ENCODE measurements at regions not wholly inside any gene's neighbourhood (a gene's known extent, or its start where the extent isn't known, plus 50 kb on each side); places are given as distances from the start of the nearest gene placed in this dataset.
A peak's percentile ranks its signal among the peaks of the same experiment; 100 is the strongest.

DNA sequence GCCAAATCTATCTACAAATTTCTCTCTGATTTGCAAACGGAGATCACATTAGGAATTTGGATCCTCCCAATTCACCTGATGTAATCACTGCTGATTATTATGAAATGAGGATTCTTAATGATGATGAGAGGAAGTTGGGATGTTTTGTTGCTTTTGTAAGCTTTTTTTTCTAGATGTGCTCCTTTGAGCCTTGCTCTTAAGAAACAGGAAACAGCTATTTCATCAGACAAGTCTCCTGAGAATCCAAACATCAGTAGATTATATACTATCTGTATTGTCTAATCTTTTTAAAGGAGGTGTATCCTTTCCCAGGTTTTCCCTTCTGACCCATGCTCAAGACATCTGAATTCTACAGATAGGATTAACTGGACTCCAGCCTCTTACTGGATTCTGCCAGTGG is 73.3 kb downstream of the KIF2B start:
- no peak for DNase-seq
- Mint-ChIP-seq H3K4me3 (no peak overlapping the region), H3K4me1 (peaks cover 1% of the 10 kb centered on the region), H3K27ac (no peak overlapping the region), H3K36me3 (ENCODE audit: low read depth) (no peaks in the 10 kb centered on the region), H3K9me3 (peaks cover 4% of the 10 kb centered on the region), H3K27me3 (ENCODE audit: insufficient read depth) (no peaks in the 10 kb centered on the region)
- TF ChIP-seq, protein P1, sequence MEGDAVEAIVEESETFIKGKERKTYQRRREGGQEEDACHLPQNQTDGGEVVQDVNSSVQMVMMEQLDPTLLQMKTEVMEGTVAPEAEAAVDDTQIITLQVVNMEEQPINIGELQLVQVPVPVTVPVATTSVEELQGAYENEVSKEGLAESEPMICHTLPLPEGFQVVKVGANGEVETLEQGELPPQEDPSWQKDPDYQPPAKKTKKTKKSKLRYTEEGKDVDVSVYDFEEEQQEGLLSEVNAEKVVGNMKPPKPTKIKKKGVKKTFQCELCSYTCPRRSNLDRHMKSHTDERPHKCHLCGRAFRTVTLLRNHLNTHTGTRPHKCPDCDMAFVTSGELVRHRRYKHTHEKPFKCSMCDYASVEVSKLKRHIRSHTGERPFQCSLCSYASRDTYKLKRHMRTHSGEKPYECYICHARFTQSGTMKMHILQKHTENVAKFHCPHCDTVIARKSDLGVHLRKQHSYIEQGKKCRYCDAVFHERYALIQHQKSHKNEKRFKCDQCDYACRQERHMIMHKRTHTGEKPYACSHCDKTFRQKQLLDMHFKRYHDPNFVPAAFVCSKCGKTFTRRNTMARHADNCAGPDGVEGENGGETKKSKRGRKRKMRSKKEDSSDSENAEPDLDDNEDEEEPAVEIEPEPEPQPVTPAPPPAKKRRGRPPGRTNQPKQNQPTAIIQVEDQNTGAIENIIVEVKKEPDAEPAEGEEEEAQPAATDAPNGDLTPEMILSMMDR (conservative IDR thresholded peaks at IDR 0.05) = no peak
- Histone ChIP-seq H3K9me3 (ENCODE audit: control insufficient read depth, low read length) (no peaks in the 10 kb centered on the region), H3K36me3 (ENCODE audit: control insufficient read depth, insufficient read depth, low read length) (no peaks in the 10 kb centered on the region), H3K4me3 (ENCODE audit: low read length) (no peak overlapping the region), H3K4me1 (ENCODE audit: control insufficient read depth, insufficient read depth, low read length) (no peaks in the 10 kb centered on the region), H3K27ac (ENCODE audit: low read depth, low read length) (no peak overlapping the region), H3K9ac (ENCODE audit: extremely low read depth, low read length, poor library complexity, severe bottlenecking) (no peak overlapping the region), H3K27me3 (ENCODE audit: control insufficient read depth, insufficient read depth, low read length, poor library complexity, severe bottlenecking) (no peaks in the 10 kb centered on the region)
- WGBS, 2 experiments (ENCODE audit: insufficient coverage in 1 of 2, insufficient read length in 1 of 2) = 100% methylated on average over 1 of the region's 1 CpG; no CpG with 5 or more reads in 1 of the 2 experiments

DNA sequence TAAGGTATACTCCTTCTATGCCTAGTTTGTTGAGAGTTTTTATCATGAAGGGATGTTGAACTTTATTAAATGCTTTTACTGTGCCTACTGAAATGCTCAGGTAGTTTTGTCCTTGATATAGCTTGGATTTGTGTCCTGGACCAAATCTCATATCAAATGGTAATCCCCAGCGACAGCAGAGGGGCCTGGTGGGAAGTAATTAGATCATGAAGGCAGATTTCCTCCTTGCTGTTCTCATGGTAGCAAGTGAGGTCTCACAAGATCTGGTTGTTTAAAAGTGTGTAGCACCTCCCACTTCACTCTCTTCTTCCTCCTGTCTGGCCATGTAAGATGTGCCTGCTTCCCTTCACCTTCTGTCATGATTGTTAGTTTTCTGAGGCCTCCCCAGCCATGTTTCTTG is 78.2 kb downstream of the KIF2B start:
- peaks cover 28% of the 10 kb centered on the region for H3K9me3 Mint-ChIP-seq
- no peak overlapping the region for H3K27ac Mint-ChIP-seq
- 92 to 100% methylated on average over 1 of the region's 1 CpG for WGBS, 2 experiments (ENCODE audit: insufficient coverage in 1 of 2, insufficient read length in 1 of 2)
- no peaks in the 10 kb centered on the region for H3K4me1 Mint-ChIP-seq
- TF ChIP-seq, protein P1 (conservative IDR thresholded peaks at IDR 0.05) = no peak
- no peaks in the 10 kb centered on the region for H3K36me3 Mint-ChIP-seq (ENCODE audit: low read depth)
- H3K27me3 Mint-ChIP-seq (ENCODE audit: insufficient read depth) = no peaks in the 10 kb centered on the region
- no peak for DNase-seq
- H3K27me3 ChIP-seq (ENCODE audit: control insufficient read depth, insufficient read depth, low read length, poor library complexity, severe bottlenecking) = no peaks in the 10 kb centered on the region
- H3K9me3 ChIP-seq (ENCODE audit: control insufficient read depth, low read length) = peaks cover 7% of the 10 kb centered on the region
- no peak overlapping the region for H3K27ac ChIP-seq (ENCODE audit: low read depth, low read length)
- H3K9ac ChIP-seq (ENCODE audit: extremely low read depth, low read length, poor library complexity, severe bottlenecking) = no peak overlapping the region
- no peak overlapping the region for H3K4me3 ChIP-seq (ENCODE audit: low read length)
- H3K4me3 Mint-ChIP-seq = no peak overlapping the region
- H3K36me3 ChIP-seq (ENCODE audit: control insufficient read depth, insufficient read depth, low read length) = no peaks in the 10 kb centered on the region
- no peaks in the 10 kb centered on the region for H3K4me1 ChIP-seq (ENCODE audit: control insufficient read depth, insufficient read depth, low read length)

DNA sequence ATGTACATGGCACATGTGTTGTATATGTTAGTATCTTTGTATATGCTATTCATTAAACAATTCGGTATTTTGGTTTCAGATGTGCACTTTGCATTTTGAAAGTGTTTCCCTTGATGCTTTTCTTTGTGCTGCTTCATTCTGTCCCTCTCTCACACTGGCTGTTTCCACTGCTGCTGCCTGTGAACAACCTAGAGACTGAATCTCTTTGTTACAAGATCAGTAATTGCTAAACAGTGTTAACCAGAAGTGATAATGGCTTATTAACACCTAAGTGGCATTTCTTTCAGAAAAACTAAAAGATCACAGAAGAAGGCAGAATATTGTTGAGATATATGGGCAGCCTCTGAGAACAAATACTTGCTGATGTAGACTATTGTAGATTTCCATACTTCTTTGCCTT is 84.7 kb downstream of the KIF2B start:
- no peaks in the 10 kb centered on the region for H3K36me3 ChIP-seq (ENCODE audit: control insufficient read depth, insufficient read depth, low read length)
- H3K4me1 Mint-ChIP-seq = peaks cover 23% of the 10 kb centered on the region
- H3K9me3 ChIP-seq (ENCODE audit: control insufficient read depth, low read length) = no peaks in the 10 kb centered on the region
- H3K27ac ChIP-seq (ENCODE audit: low read depth, low read length) = no peak overlapping the region
- no peaks in the 10 kb centered on the region for H3K27me3 Mint-ChIP-seq (ENCODE audit: insufficient read depth)
- H3K4me3 ChIP-seq (ENCODE audit: low read length) = no peak overlapping the region
- no peaks in the 10 kb centered on the region for H3K27me3 ChIP-seq (ENCODE audit: control insufficient read depth, insufficient read depth, low read length, poor library complexity, severe bottlenecking)
- no peaks in the 10 kb centered on the region for H3K36me3 Mint-ChIP-seq (ENCODE audit: low read depth)
- H3K4me3 Mint-ChIP-seq = no peak overlapping the region
- peaks cover 10% of the 10 kb centered on the region for H3K9me3 Mint-ChIP-seq
- H3K4me1 ChIP-seq (ENCODE audit: control insufficient read depth, insufficient read depth, low read length) = no peaks in the 10 kb centered on the region
- H3K27ac Mint-ChIP-seq = no peak overlapping the region
- 76 to 100% methylated on average over 1 of the region's 1 CpG for WGBS, 2 experiments (ENCODE audit: insufficient coverage in 1 of 2, insufficient read length in 1 of 2)
- no peak overlapping the region for H3K9ac ChIP-seq (ENCODE audit: extremely low read depth, low read length, poor library complexity, severe bottlenecking)
- DNase-seq = peak; percentile 59
- TF ChIP-seq, protein P1 (conservative IDR thresholded peaks at IDR 0.05) = no peak

Data from endodermal cell (in vitro differentiated cells).